ENCODE measurements at regions not wholly inside any gene's neighbourhood (a gene's known extent, or its start where the extent isn't known, plus 50 kb on each side); places are given as distances from the start of the nearest gene placed in this dataset.

DNA sequence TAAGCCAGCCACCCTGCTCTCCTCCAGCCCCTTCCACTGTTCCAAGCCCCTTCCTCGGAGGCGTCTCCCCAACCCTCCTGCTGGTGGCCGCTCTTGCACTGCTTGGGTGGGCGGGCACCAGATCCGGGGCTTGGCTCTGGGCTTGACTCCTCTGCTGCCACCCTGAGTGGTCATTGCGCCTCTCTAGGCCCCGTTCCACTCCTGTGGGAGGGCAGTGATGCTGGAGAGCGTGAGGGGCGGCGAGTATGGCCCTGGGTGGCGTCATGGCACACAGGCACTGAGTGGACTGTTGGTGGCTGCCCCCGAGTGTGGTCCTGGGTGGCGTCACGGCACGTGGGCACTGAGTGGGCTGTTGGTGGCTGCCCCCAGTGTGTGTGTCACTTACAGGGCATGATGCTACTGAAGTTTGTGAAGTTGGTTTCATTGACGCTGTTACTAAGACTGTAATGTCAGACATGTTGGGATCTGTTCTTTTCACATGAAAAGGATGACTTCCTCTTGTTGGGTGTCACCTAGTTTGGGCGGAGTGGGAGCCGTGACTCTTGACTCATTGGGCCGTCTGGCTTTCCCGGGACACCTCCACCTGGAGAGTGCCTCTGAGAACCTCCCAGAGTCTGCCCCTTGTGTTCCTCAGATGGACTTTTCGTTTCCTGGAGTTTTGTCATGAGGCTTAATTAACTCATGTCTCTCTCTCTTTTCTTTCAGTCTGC lies 55.9 kb upstream of the HGFAC start:
- peak; percentile 52 to 85 for DNase-seq (ENCODE audit: low spot score in 2 of 2)
- no peak overlapping the region for H3K4me3 ChIP-seq (ENCODE audit: low read depth, poor library complexity, severe bottlenecking)
- intact Hi-C loops (cut with DNase I; ENCODE audit: low total_unique reads) = no loop called here

DNA sequence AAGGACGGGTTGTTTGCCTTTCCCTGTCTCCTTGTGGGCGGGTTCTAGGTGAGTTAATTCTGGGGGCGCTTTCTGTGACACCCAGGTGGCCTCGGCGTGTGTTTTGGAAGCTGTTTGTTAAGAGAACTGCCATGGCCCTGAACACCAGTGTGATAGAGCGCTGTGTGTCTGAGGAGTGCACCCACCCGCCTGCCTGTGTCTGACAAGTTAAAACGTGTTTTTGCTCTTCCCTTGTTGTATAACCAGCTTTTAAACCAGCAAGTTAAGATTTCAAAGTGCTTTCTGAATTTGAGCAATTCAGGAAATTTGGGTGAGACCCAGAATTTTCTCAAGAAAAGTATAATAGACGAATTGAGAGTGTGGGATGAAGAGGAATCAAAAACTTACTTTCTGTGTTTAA lies 55.2 kb upstream of the HGFAC start:
- no peak overlapping the region for H3K4me3 ChIP-seq (ENCODE audit: low read depth, poor library complexity, severe bottlenecking)
- TF ChIP-seq, protein P1, sequence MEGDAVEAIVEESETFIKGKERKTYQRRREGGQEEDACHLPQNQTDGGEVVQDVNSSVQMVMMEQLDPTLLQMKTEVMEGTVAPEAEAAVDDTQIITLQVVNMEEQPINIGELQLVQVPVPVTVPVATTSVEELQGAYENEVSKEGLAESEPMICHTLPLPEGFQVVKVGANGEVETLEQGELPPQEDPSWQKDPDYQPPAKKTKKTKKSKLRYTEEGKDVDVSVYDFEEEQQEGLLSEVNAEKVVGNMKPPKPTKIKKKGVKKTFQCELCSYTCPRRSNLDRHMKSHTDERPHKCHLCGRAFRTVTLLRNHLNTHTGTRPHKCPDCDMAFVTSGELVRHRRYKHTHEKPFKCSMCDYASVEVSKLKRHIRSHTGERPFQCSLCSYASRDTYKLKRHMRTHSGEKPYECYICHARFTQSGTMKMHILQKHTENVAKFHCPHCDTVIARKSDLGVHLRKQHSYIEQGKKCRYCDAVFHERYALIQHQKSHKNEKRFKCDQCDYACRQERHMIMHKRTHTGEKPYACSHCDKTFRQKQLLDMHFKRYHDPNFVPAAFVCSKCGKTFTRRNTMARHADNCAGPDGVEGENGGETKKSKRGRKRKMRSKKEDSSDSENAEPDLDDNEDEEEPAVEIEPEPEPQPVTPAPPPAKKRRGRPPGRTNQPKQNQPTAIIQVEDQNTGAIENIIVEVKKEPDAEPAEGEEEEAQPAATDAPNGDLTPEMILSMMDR (IDR thresholded peaks at IDR 0.05) = no peak
- TF ChIP-seq POLR2A (IDR thresholded peaks at IDR 0.05) = no peak
- 53 to 54% methylated on average over 9 of the region's 9 CpGs for WGBS, 2 donors
- peak in 1 of 2 donors; percentile 78 for DNase-seq (ENCODE audit: low spot score in 2 of 2)
- intact Hi-C loops (cut with DNase I; ENCODE audit: low total_unique reads) = no loop called here

More for the DNA sequence above, 55.9 kb upstream of the HGFAC start:
- 48 to 74% methylated on average over 17 to 21 of the region's 21 CpGs for WGBS, 2 donors
- TF ChIP-seq, protein P1 (IDR thresholded peaks at IDR 0.05) = no peak
- TF ChIP-seq POLR2A (IDR thresholded peaks at IDR 0.05) = no peak

DNA sequence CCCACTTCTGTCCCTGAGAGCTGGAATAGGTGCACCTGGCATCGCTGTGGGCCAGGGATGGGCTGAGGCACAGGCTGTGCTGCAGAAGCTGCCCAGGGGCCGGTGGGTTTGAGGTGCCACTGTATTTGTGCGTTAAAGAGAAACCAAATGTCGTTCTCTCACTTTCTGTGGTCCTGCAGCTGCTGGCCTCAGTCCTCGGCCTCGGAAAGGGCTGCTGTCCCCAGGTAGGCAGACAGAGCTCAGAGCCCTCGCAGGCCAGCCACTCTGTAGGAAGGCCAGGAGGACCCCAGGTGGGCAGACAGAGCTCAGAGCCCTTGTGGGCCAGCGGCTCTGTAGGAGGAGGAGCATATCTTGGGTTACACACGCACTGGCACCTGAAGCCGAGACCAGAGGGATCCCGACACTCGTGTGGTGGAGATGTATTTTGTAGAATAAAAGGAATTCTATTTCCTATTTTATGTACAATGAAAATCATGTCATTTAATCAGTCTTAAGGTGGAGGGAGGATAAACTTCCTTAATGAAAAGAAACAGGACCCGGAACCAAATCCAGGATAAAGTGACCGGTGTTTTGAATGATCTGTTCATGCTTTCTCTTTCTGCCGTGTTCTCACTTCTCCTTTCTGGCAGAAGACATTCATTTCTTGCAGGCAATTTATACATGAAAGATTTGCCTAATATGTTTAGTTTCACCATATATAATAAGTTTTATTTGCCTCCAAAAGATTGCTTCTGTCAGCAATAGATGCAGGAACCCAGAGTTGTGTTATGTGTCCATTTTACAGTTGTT lies 54.4 kb upstream of the HGFAC start:
- peak in 1 of 2 donors; percentile 82 for DNase-seq (ENCODE audit: low spot score in 2 of 2)
- TF ChIP-seq, protein P1 (IDR thresholded peaks at IDR 0.05) = no peak
- TF ChIP-seq POLR2A (IDR thresholded peaks at IDR 0.05) = no peak
- intact Hi-C loops (cut with DNase I; ENCODE audit: low total_unique reads) = no loop called here
- no peak overlapping the region for H3K4me3 ChIP-seq (ENCODE audit: low read depth, poor library complexity, severe bottlenecking)
- 37% methylated on average over 12 to 15 of the region's 15 CpGs for WGBS, 2 donors

DNA sequence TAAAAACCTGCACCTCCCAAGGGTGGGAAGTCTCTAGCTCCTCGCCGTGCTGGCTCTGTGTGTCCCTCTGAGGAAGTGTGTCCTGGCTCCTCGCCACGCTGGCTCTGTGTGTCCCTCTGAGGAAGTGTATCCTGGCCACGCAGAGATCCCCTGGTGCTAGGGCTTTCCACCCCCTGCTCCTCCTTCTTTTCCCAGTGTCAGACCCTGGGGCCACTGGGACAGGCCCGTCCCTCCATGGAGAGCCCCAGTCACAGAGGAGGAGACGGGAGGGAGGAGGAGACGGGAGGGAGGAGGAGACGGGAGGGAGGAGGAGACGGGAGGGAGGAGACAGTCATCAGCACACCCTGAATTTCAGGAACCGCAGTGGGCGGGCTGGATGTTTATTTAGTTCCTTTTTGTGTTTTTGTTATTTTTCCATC lies 53.8 kb upstream of the HGFAC start:
- peak; percentile 87 to 96 for DNase-seq (ENCODE audit: low spot score in 2 of 2)
- 2 to 12% methylated on average over 9 to 12 of the region's 12 CpGs for WGBS, 2 donors
- intact Hi-C loops (cut with DNase I; ENCODE audit: low total_unique reads) = no loop called here
- H3K4me3 ChIP-seq (ENCODE audit: low read depth, poor library complexity, severe bottlenecking) = no peak overlapping the region
- TF ChIP-seq, protein P1 (IDR thresholded peaks at IDR 0.05) = no peak
- TF ChIP-seq POLR2A (IDR thresholded peaks at IDR 0.05) = no peak

DNA sequence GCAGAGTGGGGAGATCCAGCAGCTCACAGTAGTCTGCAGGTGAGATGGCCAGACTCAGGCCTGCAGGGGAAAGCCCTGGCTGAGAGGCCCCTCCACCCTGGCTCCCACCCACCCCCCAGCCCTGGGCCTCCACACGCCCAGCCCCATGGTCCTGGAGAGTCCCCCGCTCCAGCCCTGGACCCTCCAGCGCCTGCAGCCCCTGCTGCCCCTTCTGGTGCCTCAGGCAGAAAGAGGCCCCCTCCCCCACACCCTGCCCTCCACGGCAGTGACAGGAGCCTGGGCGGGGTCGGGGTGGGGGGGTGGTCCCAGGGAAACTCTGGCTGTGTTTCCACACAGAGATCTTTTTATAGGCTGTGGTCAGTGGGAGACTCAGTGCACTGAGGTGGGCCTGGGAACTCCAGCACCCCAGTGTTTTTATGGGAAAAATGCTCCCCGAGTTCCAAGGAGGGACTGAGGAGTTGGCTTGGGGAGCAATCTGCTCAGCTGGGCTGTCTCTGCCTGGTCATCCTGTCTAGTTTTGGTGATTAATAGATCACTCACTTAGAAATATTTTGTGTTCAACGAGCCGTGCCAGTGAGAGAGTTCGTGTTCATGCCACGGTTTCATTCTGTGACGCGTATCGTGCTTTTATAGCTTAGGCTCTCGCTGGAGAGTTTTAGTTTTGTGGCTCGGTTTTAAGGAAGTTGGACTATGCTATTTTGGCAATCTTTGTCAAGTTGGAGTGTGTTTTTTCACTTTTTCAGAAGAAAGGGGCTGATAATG lies 53.1 kb upstream of the HGFAC start:
- DNase-seq (ENCODE audit: low spot score in 2 of 2) = peak in 1 of 2 donors; percentile 84

More for the DNA sequence above, 53.1 kb upstream of the HGFAC start:
- TF ChIP-seq, protein P1 (IDR thresholded peaks at IDR 0.05) = no peak
- no peak for TF ChIP-seq POLR2A (IDR thresholded peaks at IDR 0.05)
- WGBS, 2 donors = 10 to 12% methylated on average over 12 to 16 of the region's 16 CpGs
- intact Hi-C loops (cut with DNase I; ENCODE audit: low total_unique reads) = no loop called here
- H3K4me3 ChIP-seq (ENCODE audit: low read depth, poor library complexity, severe bottlenecking) = no peak overlapping the region

Measured in lower leg skin (tissue), 4 donors.